ENCODE measurements at regions not wholly inside any gene's neighbourhood (a gene's known extent, or its start where the extent isn't known, plus 50 kb on each side); places are given as distances from the start of the nearest gene placed in this dataset.

DNA sequence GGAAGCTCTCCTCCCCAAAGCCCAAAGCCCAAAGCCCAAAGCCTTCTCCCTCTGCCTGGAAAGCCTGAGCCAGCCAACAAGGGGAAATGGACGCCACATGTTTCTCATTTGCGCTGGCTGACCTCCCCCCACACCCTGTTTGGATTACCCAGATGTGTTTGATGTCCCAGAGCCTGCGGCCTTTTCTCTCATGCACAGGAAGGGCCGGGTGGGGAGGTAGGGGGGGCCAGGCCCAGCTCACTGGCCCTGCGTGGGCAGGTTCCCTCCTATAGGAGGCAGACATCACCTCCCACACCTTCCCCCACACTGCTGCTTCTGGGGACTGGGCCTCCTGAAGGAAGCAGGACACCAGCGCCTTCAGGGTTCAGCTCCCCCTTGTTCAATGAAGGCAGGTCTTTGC lies 116.3 kb downstream of the NAV1 start:
- Histone ChIP-seq H3K9ac (ENCODE audit: low read length) (no peak overlapping the region), H3K79me1 (ENCODE audit: low read length) (peaks cover under 1% of the 10 kb centered on the region), H2BK120ac (ENCODE audit: insufficient read depth, low read length, poor library complexity) (no peak overlapping the region), H4K8ac (ENCODE audit: low read depth, low read length) (no peak overlapping the region), H2AK5ac (ENCODE audit: low read length) (no peak overlapping the region), H3K4me3 (ENCODE audit: low read depth, low read length) (no peak overlapping the region), H3K4ac (ENCODE audit: low read depth, low read length) (no peak overlapping the region), H3K27me3 (ENCODE audit: insufficient read depth, low read length) (no peaks in the 10 kb centered on the region), H3K79me2 (ENCODE audit: control insufficient read depth, insufficient read depth, low read length, poor library complexity) (peaks cover 1% of the 10 kb centered on the region), H3K4me2 (ENCODE audit: low read length) (no peak overlapping the region), H3K4me1 (ENCODE audit: control insufficient read depth in 1 of 2, insufficient read depth in 2 of 2, low read length in 2 of 2) (peaks cover 5% of the 10 kb centered on the region in 2 experiments), H2BK5ac (ENCODE audit: low read depth, low read length, poor library complexity) (no peak overlapping the region), H3K18ac (ENCODE audit: low read length) (no peak overlapping the region), H2AFZ (ENCODE audit: insufficient read depth, low read length, poor library complexity) (no peak overlapping the region), H3K9me3 (ENCODE audit: insufficient read depth, low read depth, low read length) (no peaks in the 10 kb centered on the region), H3K23ac (ENCODE audit: low read length) (no peak overlapping the region), H4K91ac (ENCODE audit: low read depth, low read length) (no peak overlapping the region), H3K27ac (ENCODE audit: low read depth, low read length) (no peak overlapping the region), H3K36me3 (ENCODE audit: control insufficient read depth in 1 of 2, insufficient read depth in 2 of 2, low read length in 2 of 2) (peaks cover 17 to 24% of the 10 kb centered on the region in 2 experiments), H3K14ac (ENCODE audit: low read length) (no peak overlapping the region), H2BK12ac (ENCODE audit: low read length) (no peak overlapping the region), H4K12ac (ENCODE audit: low read depth, low read length) (no peak overlapping the region)
- no peak for DNase-seq
- no CpG with 5 or more reads among the region's 6 CpGs for WGBS (ENCODE audit: extremely low coverage, insufficient coverage, insufficient read length)

DNA sequence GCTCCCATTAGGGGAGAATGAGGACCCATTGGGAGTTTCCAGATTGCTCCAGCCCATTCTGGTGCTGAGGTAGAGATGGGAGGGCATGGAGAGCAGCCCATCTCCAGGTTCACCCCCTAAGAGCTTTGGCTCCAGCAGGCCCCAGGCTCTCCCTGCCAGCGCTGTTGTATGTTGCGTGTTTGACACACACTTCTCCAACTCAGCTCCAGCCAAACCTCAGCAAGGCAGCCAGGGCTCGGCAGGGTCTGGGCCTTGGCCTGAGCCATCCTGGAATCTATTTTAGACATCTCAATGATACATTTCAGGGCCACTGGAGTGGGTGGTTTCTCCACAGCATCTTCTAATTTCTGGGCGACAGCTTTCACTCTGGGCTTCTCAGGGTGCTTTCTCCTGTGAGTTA lies 117.0 kb downstream of the NAV1 start:
- Histone ChIP-seq H3K9me3 (ENCODE audit: insufficient read depth, low read depth, low read length) (no peaks in the 10 kb centered on the region), H4K91ac (ENCODE audit: low read depth, low read length) (no peak overlapping the region), H2BK120ac (ENCODE audit: insufficient read depth, low read length, poor library complexity) (no peak overlapping the region), H2AK5ac (ENCODE audit: low read length) (no peak overlapping the region), H4K12ac (ENCODE audit: low read depth, low read length) (no peak overlapping the region), H3K27me3 (ENCODE audit: insufficient read depth, low read length) (no peaks in the 10 kb centered on the region), H3K9ac (ENCODE audit: low read length) (no peak overlapping the region), H3K36me3 (ENCODE audit: control insufficient read depth in 1 of 2, insufficient read depth in 2 of 2, low read length in 2 of 2) (peaks cover 17 to 25% of the 10 kb centered on the region in 2 experiments), H3K79me2 (ENCODE audit: control insufficient read depth, insufficient read depth, low read length, poor library complexity) (no peaks in the 10 kb centered on the region), H3K4me1 (ENCODE audit: control insufficient read depth in 1 of 2, insufficient read depth in 2 of 2, low read length in 2 of 2) (no peaks in the 10 kb centered on the region), H3K27ac (ENCODE audit: low read depth, low read length) (no peak overlapping the region), H3K4ac (ENCODE audit: low read depth, low read length) (no peak overlapping the region), H3K4me2 (ENCODE audit: low read length) (no peak overlapping the region), H3K18ac (ENCODE audit: low read length) (no peak overlapping the region), H3K79me1 (ENCODE audit: low read length) (no peaks in the 10 kb centered on the region), H4K8ac (ENCODE audit: low read depth, low read length) (no peak overlapping the region), H2BK12ac (ENCODE audit: low read length) (no peak overlapping the region), H3K14ac (ENCODE audit: low read length) (no peak overlapping the region), H3K23ac (ENCODE audit: low read length) (no peak overlapping the region), H2AFZ (ENCODE audit: insufficient read depth, low read length, poor library complexity) (no peak overlapping the region), H3K4me3 (ENCODE audit: low read depth, low read length) (no peak overlapping the region), H2BK5ac (ENCODE audit: low read depth, low read length, poor library complexity) (no peak overlapping the region)
- DNase-seq = no peak
- no CpG with 5 or more reads among the region's 4 CpGs for WGBS (ENCODE audit: extremely low coverage, insufficient coverage, insufficient read length)

DNA sequence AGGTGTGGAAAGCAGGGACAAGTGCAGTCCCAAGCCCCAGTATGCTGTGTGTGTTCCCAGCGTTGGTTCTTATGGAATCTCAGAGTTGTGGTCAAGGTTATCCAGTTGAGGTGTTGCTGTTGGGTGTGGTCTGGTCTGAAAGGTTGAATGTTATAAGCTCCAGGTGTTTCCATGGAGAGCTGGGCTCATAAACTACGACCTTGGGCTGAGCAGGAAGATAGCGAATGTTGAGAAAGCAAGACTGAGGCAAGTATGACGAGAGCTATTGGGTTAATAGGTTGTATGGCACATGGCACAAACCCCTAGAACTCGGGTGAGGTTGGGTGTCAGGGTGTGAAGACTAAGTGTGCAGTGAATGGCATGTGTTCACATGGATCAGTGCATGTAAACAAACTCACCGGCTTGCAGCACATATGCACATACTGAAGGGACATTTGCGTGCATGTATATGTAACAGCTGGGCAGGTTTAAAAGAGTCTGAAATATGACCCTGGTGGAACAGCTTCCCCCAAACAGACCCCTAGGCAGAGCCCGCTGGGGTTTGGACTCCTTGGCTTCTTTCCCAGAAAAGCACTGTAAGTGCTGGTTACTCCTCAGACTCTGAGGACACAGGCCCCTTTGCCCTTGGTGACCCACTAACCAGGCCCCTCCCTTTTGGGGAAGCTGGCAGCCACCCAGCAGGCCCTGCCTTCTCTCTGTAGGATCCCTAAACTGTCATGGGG lies 117.5 kb downstream of the NAV1 start:
- no CpG with 5 or more reads among the region's 8 CpGs for WGBS (ENCODE audit: extremely low coverage, insufficient coverage, insufficient read length)
- Histone ChIP-seq H3K27me3 (ENCODE audit: insufficient read depth, low read length) (no peaks in the 10 kb centered on the region), H2AFZ (ENCODE audit: insufficient read depth, low read length, poor library complexity) (no peak overlapping the region), H3K4ac (ENCODE audit: low read depth, low read length) (no peak overlapping the region), H2BK12ac (ENCODE audit: low read length) (no peak overlapping the region), H3K14ac (ENCODE audit: low read length) (no peak overlapping the region), H4K91ac (ENCODE audit: low read depth, low read length) (no peak overlapping the region), H3K9ac (ENCODE audit: low read length) (no peak overlapping the region), H2AK5ac (ENCODE audit: low read length) (no peak overlapping the region), H3K4me2 (ENCODE audit: low read length) (no peak overlapping the region), H2BK5ac (ENCODE audit: low read depth, low read length, poor library complexity) (no peak overlapping the region), H3K4me3 (ENCODE audit: low read depth, low read length) (no peak overlapping the region), H3K79me1 (ENCODE audit: low read length) (no peaks in the 10 kb centered on the region), H3K36me3 (ENCODE audit: control insufficient read depth in 1 of 2, insufficient read depth in 2 of 2, low read length in 2 of 2) (peaks cover 17 to 27% of the 10 kb centered on the region in 2 experiments), H3K4me1 (ENCODE audit: control insufficient read depth in 1 of 2, insufficient read depth in 2 of 2, low read length in 2 of 2) (no peaks in the 10 kb centered on the region), H3K27ac (ENCODE audit: low read depth, low read length) (no peak overlapping the region), H3K18ac (ENCODE audit: low read length) (no peak overlapping the region), H4K8ac (ENCODE audit: low read depth, low read length) (no peak overlapping the region), H3K79me2 (ENCODE audit: control insufficient read depth, insufficient read depth, low read length, poor library complexity) (no peaks in the 10 kb centered on the region), H3K9me3 (ENCODE audit: insufficient read depth, low read depth, low read length) (no peaks in the 10 kb centered on the region), H4K12ac (ENCODE audit: low read depth, low read length) (no peak overlapping the region), H3K23ac (ENCODE audit: low read length) (no peak overlapping the region), H2BK120ac (ENCODE audit: insufficient read depth, low read length, poor library complexity) (no peak overlapping the region)
- no peak for DNase-seq

DNA sequence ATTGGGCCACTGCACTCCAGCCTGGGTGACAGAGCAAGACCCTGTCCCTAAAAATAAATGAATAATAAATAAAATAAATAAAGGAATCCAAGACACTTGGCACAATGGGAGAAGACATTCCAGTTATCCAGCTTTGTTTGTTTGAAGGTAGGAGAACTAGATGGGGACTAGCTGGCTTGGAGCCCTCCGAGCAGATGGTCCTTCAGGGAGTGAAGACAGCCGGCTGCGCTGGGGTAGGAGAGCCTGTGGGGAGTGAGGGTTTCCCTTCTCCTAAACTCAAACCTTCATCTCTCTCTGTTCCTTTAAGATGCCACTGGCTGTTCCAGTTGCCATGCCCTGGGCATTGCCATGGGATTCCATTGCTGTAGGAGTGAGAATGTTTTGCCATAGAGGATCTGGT lies 120.6 kb downstream of the NAV1 start:
- no peaks in the 10 kb centered on the region for H3K27me3 ChIP-seq (ENCODE audit: insufficient read depth, low read length)
- H2AK5ac ChIP-seq (ENCODE audit: low read length) = no peak overlapping the region
- H3K4me2 ChIP-seq (ENCODE audit: low read length) = no peak overlapping the region
- no peak overlapping the region for H4K8ac ChIP-seq (ENCODE audit: low read depth, low read length)
- H2BK5ac ChIP-seq (ENCODE audit: low read depth, low read length, poor library complexity) = no peak overlapping the region
- H3K79me1 ChIP-seq (ENCODE audit: low read length) = no peaks in the 10 kb centered on the region
- H3K18ac ChIP-seq (ENCODE audit: low read length) = no peak overlapping the region
- H3K9ac ChIP-seq (ENCODE audit: low read length) = no peak overlapping the region
- peaks cover 18 to 27% of the 10 kb centered on the region in 2 experiments for H3K36me3 ChIP-seq (ENCODE audit: control insufficient read depth in 1 of 2, insufficient read depth in 2 of 2, low read length in 2 of 2)
- H3K4me3 ChIP-seq (ENCODE audit: low read depth, low read length) = no peak overlapping the region
- H3K4me1 ChIP-seq (ENCODE audit: control insufficient read depth in 1 of 2, insufficient read depth in 2 of 2, low read length in 2 of 2) = no peaks in the 10 kb centered on the region
- H3K9me3 ChIP-seq (ENCODE audit: insufficient read depth, low read depth, low read length) = peaks cover 2% of the 10 kb centered on the region
- no CpG with 5 or more reads among the region's 3 CpGs for WGBS (ENCODE audit: extremely low coverage, insufficient coverage, insufficient read length)
- no peak overlapping the region for H3K4ac ChIP-seq (ENCODE audit: low read depth, low read length)
- no peak overlapping the region for H2BK12ac ChIP-seq (ENCODE audit: low read length)
- no peak overlapping the region for H3K14ac ChIP-seq (ENCODE audit: low read length)
- no peak overlapping the region for H3K23ac ChIP-seq (ENCODE audit: low read length)
- H3K79me2 ChIP-seq (ENCODE audit: control insufficient read depth, insufficient read depth, low read length, poor library complexity) = no peaks in the 10 kb centered on the region
- H3K27ac ChIP-seq (ENCODE audit: low read depth, low read length) = no peak overlapping the region
- H2BK120ac ChIP-seq (ENCODE audit: insufficient read depth, low read length, poor library complexity) = no peak overlapping the region
- no peak overlapping the region for H4K91ac ChIP-seq (ENCODE audit: low read depth, low read length)
- no peak overlapping the region for H2AFZ ChIP-seq (ENCODE audit: insufficient read depth, low read length, poor library complexity)
- H4K12ac ChIP-seq (ENCODE audit: low read depth, low read length) = no peak overlapping the region
- DNase-seq = no peak
